Fibroblast of the aortic adventitia (primary cell): ENCODE measurements at regions not wholly inside any gene's neighbourhood (a gene's known extent, or its start where the extent isn't known, plus 50 kb on each side); places are given as distances from the start of the nearest gene placed in this dataset.

ENCODE experiments used
- DNase-seq: peaks from one replicate; pipeline ENCODE4 v3.0.0-alpha.2; 2010; ENCODE audit warnings: low read depth
- H3K4me3 ChIP-seq: 2 replicates; pipeline ENCODE4 v1.5.1; 2011; ENCODE audit warnings: low read depth, mild to moderate bottlenecking, control low read depth, low read length, moderate library complexity
- TF ChIP-seq, protein P1 (sequence below): IDR thresholded peaks from 2 replicates; pipeline ENCODE4 v1.5.1; 2011; ENCODE audit warnings: mild to moderate bottlenecking, low read length, control low read depth, inconsistent platforms; ENCODE audit not compliant: insufficient read depth

DNA sequence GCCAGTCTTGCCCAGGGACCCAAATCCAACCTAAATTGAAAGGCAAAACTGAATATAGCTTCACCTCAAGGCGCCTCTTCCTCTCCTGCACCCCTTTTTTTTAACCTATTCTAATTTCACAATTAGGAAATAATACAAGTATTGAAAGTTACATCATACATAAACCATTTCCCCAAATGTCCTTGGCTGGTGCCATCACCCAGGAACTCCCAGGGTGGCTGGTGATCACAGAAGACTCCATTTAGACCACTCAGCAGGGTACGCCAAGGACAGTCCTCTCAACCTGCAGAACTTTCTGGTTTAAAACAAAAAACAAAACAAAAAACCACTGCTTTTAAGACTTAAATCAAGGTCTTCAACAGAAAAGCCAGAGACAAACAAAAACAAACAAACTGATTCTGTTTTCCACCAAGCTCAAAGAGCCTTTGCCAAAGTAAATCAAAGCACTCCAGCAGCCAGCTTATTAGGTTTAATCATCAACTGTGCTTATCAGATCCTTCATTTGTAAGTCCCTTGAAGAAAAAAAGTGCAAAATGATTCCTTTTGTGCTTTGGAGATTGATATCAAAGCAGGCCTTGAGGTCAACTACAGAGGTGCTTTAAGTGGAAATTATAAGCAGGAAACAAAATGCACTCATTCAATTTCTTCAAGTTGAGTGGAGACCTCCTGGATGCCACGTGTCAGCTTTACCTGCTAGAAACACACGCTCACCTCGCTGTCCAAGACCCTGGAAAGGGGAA, 113.0 kb downstream of the ETS2 start:
- TF ChIP-seq, protein P1, sequence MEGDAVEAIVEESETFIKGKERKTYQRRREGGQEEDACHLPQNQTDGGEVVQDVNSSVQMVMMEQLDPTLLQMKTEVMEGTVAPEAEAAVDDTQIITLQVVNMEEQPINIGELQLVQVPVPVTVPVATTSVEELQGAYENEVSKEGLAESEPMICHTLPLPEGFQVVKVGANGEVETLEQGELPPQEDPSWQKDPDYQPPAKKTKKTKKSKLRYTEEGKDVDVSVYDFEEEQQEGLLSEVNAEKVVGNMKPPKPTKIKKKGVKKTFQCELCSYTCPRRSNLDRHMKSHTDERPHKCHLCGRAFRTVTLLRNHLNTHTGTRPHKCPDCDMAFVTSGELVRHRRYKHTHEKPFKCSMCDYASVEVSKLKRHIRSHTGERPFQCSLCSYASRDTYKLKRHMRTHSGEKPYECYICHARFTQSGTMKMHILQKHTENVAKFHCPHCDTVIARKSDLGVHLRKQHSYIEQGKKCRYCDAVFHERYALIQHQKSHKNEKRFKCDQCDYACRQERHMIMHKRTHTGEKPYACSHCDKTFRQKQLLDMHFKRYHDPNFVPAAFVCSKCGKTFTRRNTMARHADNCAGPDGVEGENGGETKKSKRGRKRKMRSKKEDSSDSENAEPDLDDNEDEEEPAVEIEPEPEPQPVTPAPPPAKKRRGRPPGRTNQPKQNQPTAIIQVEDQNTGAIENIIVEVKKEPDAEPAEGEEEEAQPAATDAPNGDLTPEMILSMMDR, result no peak
- no peak for DNase-seq
- no peak overlapping the region for H3K4me3 ChIP-seq

DNA sequence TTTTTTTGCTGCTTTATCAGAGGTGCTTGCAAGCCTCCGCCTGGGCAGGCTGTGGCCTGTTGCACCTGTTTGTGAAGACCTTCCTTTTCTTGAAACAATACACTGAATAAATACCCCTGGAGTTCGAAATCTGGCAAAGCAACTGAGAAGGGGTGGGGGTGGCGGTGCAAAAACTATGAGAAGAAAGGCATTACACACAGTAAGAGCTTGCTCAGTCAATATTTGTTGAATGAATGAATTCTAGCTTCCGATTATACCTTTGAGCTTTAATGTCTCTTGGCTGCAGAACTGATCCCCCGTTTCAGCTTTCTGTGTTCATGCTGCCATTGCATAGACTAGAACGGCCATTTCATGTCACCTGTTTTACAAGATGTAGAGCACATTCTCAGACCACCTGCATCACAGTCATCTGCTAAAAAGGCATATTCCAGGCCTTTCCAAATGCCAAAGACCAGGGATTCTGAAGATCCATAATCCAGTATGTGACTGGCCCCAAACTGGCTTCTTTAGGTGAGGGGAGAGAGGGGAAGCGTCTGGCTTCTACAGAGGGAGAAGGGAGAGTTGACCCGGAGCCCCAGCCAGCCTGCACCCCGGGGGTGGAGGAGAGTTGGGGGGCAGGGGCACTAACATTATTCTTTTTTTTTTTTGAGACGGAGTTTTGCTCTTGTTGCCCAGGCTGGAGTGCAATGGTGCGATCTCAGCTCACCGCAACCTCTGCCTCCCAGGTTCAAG, 111.5 kb downstream of the ETS2 start:
- H3K4me3 ChIP-seq, result no peak overlapping the region
- no peak for DNase-seq
- TF ChIP-seq, protein P1, result no peak

DNA sequence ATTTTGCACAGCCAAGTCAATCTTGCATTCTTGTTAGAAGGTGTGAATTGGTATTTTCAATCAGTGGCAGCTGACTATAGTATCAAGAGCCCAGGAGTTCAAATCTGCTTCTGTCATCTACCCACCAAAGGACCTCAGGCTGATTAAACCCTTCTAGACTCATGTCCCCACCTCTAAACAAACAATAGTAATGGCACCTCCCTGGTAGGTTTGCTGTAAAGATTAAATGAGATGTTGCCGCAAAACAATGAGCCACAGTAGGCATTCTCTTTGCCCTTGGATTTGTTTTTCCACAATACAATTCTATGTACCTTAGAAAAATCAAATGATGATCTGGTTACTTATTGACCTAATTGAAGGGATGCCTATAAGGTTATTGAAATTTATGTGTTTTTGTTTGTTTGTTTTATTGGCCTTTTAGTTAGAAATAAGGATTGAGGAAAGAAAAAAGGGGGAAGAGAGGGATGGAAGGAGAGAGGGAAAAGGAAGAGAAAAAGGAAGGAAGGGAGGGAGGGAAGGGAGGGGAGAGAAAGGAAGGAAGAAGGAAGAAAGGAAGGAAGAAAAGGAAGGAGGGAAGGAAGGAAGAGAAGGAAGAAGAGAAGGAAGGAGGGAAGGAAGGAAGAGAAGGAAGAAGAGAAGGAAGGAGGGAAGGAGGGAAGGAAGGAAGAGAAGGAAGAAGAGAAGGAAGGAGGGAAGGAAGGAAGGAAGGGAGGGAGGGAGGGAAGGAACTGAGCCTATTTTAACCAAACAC, 110.7 kb downstream of the ETS2 start:
- H3K4me3 ChIP-seq, result no peak overlapping the region
- TF ChIP-seq, protein P1, result no peak
- DNase-seq, result no peak

DNA sequence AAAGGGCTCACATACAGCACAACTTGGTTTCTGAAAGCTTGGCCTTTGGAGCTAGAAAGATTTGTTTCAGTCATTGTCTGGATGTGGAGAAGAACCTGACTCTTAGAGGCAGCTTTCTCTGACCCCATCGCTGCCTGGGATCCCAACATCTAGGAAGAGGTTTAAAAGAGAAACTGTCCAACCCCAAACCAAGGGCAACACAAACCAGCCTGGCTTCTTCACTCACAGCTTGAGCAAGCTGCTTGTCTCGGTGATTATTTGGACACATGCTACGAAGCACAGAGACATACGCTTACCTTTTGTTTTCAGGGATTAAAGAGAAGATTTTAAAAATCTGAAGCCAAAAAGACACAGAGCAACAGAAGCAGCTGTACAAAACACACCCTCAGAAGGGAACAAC, 109.8 kb downstream of the ETS2 start:
- H3K4me3 ChIP-seq, result no peak overlapping the region
- TF ChIP-seq, protein P1, result no peak

DNA sequence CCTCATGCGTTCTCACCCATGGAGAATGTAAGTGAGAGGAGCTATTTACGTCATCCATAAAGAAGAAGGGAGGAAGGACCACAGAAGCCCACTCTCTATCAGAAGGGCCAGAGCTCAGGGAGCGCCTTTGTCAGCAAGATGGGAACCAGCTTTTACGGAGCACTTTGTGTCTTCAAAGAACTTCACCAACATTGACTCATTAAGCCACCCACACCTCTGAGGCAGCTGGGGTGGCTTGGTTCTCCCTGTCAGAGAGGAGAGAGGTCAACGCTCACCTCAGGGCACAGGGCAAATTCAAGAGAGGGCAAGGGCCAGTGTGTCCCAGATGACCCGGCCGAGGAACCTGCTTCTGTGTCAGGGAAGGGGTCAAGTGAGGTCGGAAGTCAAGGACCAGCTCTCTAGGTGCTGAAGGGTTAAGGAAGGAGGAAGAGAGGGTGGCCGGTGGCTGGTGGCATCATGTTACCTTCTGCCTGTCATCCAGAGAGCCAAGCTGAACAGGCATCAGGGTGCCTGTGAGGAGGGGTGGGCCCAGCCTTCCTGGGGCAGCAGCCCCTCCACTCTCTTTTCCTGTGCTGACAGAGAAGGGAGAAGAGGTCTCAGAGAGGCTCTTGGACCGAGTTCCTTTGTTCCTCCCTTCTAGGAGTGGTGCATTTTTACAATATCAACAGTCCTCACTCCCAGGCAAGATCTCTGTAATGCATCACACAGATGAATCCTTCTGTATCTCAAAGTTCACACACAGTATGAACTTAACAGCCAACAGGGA, 109.0 kb downstream of the ETS2 start:
- TF ChIP-seq, protein P1, result no peak
- DNase-seq, result peak; percentile 43
- no peak overlapping the region for H3K4me3 ChIP-seq

More for the DNA sequence above, 109.8 kb downstream of the ETS2 start:
- DNase-seq, result no peak

DNA sequence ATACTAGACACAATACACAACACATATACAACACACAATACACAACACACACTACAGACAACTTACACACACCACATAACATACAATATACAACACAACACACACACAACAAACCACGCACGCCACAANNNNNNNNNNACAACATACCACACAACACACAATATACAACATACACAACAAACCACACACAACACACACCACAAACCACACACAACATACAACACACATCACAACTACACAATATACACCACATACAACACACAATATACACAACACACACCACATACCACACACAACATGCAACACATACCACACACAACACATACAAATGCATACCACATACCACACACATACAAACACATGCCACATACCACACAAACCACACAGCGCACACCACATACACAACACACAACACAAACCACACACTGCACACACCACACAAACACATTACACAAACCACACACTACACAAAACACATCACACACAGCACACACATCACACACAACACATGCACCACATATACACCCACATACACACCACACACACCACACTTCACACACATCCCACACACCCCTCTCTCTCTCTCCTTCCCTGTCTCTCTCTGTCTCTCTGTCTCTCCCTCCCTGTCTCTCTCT, 108.3 kb downstream of the ETS2 start:
- TF ChIP-seq, protein P1, result no peak
- H3K4me3 ChIP-seq, result no peak overlapping the region
- peak; percentile 10 for DNase-seq
